GM21576 (cell line): ENCODE measurements at regions not wholly inside any gene's neighbourhood (a gene's known extent, or its start where the extent isn't known, plus 50 kb on each side); places are given as distances from the start of the nearest gene placed in this dataset.

Experiments used
- ATAC-seq: cut with Tn5 transposase; IDR thresholded peaks from one replicate; pipeline ENCODE4 v1.9.1; 2021; ENCODE audit warnings: mild to moderate bottlenecking, moderate library complexity; ENCODE audit not compliant: unreplicated experiment

- no peak for ATAC-seq
Observed at GRCh38 chr11:122523846-122524805, 131.4 kb upstream of the UBASH3B start.

DNA sequence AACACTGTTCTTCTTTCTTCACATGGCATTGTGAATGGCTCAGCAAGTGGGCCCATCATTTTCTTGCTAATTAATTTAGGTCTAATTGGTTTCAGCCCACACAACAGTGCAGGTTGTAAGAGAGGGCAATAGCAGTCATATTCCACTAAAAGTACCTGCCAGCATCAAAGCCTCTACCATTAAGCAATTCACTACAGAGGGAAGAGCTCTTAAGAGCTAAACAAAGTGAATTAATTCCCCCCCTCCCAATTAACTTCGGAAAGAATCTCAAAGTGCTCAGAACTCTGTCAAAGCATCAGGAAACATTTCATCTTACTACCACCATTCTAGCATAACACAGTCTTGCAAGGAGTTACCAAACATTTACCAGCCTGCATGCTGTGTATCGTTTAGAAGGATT lies 133.9 kb upstream of the UBASH3B start:
- no peak for ATAC-seq

DNA sequence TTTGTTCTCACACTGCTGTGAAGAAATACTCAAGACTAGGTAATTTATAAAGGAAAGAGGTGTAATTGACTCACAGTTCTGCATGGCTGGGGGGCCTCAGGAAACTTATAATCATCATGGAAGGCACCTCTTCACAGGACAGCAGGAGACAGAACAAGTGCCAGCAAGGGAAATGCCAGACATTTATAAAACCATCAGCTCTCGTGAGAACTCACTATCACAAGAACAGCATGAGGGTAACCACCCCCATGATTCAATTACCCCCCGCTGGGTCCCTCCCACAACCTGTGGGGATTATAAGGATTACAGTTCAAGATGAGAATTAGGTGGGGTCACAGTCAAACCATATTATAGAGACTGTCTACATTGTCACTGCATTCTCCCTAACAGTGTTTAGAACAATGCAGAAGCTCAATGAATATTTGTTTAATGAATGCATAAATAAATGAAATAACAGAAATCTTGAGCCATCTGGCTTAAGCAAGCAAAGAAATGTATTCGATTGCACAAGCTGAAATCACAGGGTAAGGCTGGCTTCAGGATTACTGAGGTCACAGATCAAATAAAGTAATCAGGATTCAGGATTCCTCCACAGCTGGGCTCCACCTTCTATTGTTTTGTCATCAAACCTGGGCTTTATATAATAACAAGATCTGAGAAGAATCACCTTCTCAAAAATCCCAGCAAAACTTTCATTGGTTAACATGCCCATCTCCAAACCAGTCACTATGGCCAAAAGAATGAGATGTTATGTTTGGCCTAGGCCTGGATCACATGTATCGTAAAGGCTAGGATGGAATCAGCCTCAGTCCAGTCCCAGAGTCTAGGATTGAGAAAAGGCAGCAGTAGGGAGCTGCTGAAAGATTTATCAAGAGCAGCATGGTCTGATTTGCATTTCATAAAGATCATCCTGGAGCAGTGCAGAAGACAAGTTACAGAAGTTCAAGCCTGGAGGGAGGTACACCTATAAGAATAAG lies 137.8 kb upstream of the UBASH3B start:
- no peak for ATAC-seq

DNA sequence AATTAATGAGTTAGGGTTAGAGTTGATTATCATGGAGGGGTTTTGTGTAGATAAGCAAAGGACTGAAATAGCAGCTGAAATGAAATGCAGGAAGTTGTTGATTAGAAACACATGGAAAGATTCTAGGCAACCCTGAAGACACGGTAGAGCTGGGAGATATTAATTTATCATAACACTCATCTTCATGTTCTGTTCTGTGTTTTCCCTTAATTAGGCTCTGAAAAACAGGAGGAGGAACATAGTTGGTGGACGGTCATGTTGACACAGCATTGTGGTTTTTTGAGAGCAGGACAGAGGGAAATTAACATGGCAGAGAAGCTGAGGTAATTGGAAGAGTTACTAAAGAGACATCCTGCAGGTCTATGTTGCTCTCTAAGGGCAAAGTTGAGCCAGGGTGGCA lies 138.8 kb upstream of the UBASH3B start:
- ATAC-seq, result no peak

- no peak for ATAC-seq
Observed at GRCh38 chr11:122513997-122514396, 141.5 kb upstream of the UBASH3B start.

DNA sequence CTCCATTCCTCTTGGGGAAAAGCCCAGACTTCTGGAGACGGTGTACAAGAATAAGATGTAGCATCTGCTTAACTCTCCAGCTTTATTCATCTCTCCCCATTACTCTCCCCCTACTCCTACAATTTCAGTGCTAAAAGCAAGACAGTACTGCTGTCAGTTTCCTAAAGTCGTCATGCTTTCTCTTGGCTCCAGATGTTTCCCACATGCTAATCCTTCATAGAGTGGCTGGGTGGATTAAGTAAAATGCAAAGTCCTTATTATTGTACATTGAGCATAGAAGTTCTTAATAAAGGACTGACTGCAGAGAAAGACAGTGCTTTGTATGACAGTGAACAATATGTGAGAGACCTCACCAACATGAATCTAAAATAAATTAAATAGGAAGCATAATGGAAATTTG lies 142.2 kb upstream of the UBASH3B start:
- ATAC-seq, result no peak

GRCh38 chr11:122512688-122513087 lies 142.8 kb upstream of the UBASH3B start:
- no peak for ATAC-seq

- no peak for ATAC-seq
Observed at GRCh38 chr11:122509899-122510298, 145.6 kb upstream of the UBASH3B start.

- ATAC-seq, result no peak
Observed at GRCh38 chr11:122509091-122509490, 146.4 kb upstream of the UBASH3B start.

DNA sequence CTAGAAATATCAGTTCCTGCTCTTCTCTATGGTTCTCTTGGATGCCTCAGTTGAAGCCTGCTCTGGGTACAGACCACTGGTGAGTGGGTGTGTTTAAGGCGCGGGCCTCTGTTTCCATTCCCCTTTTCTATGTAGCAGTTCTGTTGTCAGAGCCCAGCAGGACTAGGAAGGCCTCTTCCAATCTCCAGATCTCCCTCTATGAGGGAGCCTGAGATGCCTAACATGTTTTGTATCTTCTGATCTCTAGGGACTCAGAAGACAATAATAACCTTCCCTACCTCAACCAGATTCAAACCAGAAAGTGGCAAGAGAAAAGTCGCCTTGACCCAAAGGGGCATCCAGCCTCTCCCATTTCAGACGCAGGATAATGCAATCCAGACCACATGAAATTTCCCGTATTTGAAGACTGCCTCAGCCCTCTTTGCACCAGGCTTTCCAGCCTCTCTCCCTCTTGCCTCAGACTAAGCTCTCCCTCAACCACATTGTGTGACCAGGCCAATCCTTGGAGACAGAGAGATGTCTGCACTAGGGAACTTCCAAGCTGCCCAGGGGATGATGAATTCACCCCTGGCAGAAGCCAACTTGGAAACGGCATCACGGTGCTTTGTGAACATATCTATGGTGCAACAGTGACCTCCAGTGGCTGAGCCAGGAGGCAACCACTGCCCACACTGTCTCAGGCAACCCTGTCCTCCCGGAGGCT lies 150.1 kb upstream of the UBASH3B start:
- ATAC-seq, result peak; percentile 75

- ATAC-seq, result no peak
Observed at GRCh38 chr11:122494221-122494620, 161.3 kb upstream of the UBASH3B start.

DNA sequence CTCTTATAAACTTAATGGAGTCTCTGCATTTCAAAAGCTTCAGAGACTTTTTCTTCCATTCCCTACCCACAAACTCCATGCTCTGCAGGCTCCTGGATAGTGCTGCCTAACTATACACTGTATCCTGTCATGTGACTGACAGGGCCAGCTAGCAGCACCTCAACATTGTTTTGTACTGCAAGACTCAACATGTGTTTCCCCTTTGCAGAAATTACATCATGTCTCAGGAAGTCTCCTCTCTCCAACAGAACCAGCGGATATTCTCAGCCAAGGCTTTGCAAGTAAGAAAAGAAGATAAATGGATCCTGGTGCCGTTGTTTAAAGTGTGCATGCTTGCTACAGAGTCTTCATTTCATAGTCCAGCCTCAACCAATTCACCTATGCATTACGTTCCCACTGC lies 164.0 kb upstream of the UBASH3B start:
- no peak for ATAC-seq

DNA sequence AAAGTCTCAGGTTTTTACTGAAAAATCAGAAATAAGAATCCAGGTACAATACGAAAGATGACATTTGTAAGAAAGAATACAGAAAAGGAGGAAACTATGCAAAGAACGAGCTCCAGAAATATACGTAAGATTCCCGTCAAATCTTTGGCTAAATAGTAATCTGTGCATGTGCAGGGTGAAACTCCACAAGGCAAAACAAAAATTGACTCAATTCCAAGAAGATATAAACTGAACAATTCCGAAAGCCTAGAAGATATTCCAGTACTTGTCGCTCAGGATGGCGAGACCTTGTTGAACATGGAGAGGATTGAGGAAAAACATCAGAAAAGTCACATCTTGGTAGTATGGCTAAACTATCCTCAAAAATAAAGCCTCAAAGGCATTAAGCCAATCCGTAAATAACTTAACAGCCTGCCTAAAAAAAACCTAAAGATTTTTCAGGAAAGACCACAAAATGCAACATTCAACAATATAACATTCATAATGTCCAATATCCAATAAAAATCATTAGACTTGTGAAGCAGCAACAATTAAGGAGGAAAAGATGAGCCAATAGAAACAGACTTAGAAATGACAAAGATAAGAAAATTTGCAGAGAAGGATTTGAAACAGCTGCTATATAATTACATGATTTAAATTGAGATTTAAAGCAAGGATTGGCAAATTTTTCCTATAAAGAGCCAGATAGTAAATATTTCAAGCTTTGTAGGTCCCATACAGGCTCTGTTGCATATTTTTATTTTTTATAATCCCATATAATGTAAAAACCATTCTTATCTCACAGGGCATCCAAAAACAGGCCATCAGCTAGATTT lies 166.4 kb upstream of the UBASH3B start:
- no peak for ATAC-seq

DNA sequence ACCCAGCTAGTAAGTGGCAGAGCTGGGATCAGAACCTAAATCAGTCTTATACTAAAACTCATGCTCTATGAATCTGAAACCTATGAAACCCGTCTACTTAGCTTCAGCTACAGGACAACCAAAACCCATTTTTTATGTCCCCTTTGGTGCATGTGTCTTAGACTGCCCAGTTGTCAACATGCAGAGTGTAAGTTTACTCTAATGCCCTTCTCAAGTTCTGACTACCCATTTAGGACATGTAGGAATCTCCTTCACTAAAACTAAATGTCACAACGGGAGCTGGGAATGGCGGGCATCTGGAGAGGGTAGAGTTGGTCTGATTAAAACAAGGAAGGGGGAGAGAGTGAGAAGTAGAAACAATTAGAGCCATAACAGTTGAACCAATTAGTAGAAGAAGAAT lies 167.9 kb upstream of the UBASH3B start:
- ATAC-seq, result no peak

DNA sequence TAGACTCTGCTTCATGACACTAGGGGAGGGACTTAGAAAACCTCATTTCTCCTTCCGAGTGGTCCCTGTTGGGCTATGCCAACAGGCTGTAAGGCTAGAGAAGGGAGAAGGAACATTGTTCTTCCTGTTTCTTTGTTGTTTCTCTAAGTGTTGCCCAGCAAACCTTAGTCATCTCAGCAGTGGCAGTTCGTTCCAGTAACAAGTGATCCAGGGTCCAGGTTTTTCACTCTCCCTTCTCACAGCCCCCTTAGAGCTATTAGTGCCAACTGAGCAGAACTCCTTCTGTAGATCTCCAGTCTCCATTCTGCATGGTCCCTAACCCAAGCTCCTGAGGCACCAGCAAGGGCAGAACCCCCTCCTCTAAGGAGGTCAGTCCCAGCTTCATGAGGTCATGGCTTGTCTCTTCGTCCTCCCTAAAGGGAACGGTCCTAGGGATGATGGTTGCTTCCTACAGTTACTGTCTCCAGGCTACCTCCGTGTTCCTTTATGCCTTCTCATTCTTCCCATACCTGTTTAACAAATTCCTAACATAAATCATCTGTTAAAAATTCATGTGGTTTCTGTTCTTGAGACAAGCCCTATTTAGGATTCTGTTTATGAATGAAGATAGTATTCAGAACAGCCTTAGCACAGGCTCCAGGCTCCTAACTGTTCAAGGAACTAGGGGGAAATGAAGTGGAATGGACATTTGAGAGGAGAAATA lies 168.6 kb upstream of the UBASH3B start:
- ATAC-seq, result no peak

DNA sequence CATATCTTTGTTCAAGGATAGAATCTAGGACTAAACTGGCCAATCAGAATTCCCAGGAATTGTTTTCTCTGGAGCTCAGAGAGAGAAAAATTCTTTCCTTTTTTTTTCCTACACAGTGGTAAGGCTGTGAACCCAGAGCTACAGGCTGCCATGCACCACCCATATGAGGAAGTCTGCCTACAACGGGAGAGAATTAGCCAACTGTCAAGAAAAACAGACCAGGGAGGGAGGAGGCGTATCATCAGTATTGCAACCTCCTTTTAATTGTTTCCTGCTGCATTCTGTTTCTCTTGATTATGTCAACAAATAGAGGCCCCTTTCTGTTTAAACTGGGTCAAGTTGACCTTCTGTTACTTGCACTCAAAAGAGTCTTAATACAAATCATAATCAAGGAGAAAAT lies 176.5 kb upstream of the UBASH3B start:
- no peak for ATAC-seq

DNA sequence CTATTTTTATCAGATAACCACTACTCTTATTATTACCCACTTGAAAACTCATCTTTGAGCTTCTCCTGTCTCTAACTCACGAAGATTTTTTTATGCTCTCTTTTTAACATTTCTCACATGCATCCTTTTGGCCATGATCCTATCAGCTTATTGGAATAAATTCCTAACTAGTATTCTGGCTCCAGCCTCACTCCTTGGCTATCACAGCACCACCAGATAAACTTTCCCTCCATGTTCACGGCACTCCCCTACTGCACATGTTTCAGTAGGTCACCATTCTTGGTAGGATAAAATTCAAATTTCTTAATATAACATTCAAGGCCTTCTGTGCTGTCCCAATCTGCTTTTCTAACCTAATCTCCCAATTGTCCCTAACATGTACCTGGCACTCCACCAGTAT lies 186.6 kb upstream of the UBASH3B start:
- no peak for ATAC-seq

DNA sequence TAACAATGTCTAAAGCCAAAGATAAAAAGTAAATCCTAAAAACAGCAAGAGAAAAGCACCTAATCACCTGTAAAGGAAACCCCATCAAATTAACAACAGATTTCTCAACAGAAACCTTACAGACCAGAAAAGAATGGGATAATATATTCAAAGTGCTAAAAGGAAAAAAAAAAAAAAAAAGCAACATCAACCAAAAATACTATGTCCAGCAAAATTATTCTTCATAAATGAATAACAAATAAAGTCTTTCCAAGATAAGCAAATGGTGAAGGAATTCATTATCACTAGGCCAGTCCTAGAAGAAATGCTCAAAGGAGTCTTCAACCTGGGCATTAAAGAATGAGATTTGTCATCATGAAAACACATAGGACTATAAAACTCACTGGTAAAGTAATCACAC lies 192.0 kb upstream of the UBASH3B start:
- ATAC-seq, result no peak

GRCh38 chr11:122459064-122459463 lies 196.5 kb upstream of the UBASH3B start:
- ATAC-seq, result no peak

GRCh38 chr11:122453586-122453985 lies 201.9 kb upstream of the UBASH3B start:
- ATAC-seq, result no peak
